ENCODE measurements at regions not wholly inside any gene's neighbourhood (a gene's known extent, or its start where the extent isn't known, plus 50 kb on each side); places are given as distances from the start of the nearest gene placed in this dataset.

- TF ChIP-seq CTCF (IDR thresholded peaks at IDR 0.05; ENCODE audit: extremely low read depth in 1 of 2, insufficient read depth in 1 of 2, low read depth in 1 of 2, low read length in 2 of 2), result no peak
- no peak for TF ChIP-seq GATA2 (IDR thresholded peaks at IDR 0.05; ENCODE audit: insufficient read depth, insufficient read length, low read depth, low read length)
- no peak for TF ChIP-seq JUN (IDR thresholded peaks at IDR 0.05; ENCODE audit: borderline replicate concordance, insufficient read depth, insufficient read length, low read depth)
Measured at GRCh38 chr1:227459977-227460376, 103.4 kb upstream of the ZNF678 start.

Data from endothelial cell of umbilical vein (primary cell).